ENCODE measurements at regions not wholly inside any gene's neighbourhood (a gene's known extent, or its start where the extent isn't known, plus 50 kb on each side); places are given as distances from the start of the nearest gene placed in this dataset.

GRCh38 chr3:190972840-190973270, 110.4 kb upstream of the GMNC start:
- H3K23ac ChIP-seq (ENCODE audit: low read depth, low read length): no peak overlapping the region
- POLR2A ChIA-PET (ENCODE audit: unreplicated experiment): no interaction called here
- H3K9me1 ChIP-seq (ENCODE audit: insufficient read depth, low read length): no peaks in the 10 kb centered on the region
- H2AK9ac ChIP-seq (replicated peaks; ENCODE audit: low read depth, low read length, poor library complexity): no peak overlapping the region
- CTCF ChIA-PET: no interaction called here
- H2AFZ ChIP-seq (replicated peaks; ENCODE audit: low read length, poor library complexity): no peak overlapping the region
- no peak overlapping the region for H2BK5ac ChIP-seq (ENCODE audit: low read depth, low read length, poor library complexity, severe bottlenecking)
- no CpG with 5 or more reads among the region's 1 CpG for WGBS, 2 experiments (ENCODE audit: extremely low coverage in 2 of 2, insufficient read length in 1 of 2)
- no peak overlapping the region for H4K8ac ChIP-seq (ENCODE audit: low read depth in 2 of 2, low read length in 2 of 2)
- H4K20me1 ChIP-seq (ENCODE audit: insufficient read depth, low read length): no peaks in the 10 kb centered on the region
- H3K79me1 ChIP-seq (ENCODE audit: low read depth in 1 of 2, low read length in 2 of 2): no peaks in the 10 kb centered on the region
- no peak overlapping the region for H3K9ac ChIP-seq (ENCODE audit: low read depth, low read length)
- no peaks in the 10 kb centered on the region for H3K9me3 ChIP-seq (ENCODE audit: control insufficient read depth, insufficient read depth, low read length)
- H3K27ac ChIP-seq (ENCODE audit: insufficient read depth, low read length): no peak overlapping the region
- no TSS peak for BruUV-seq (replicated peaks)
- H3K56ac ChIP-seq (ENCODE audit: extremely low read depth, insufficient read depth, low read length): no peak overlapping the region
- H3K36me3 ChIP-seq (ENCODE audit: control insufficient read depth, insufficient read depth, low read length): no peaks in the 10 kb centered on the region
- H3K14ac ChIP-seq (replicated peaks; ENCODE audit: low read depth, low read length): no peak overlapping the region
- H3K4ac ChIP-seq (ENCODE audit: low read depth, low read length): no peak overlapping the region
- dilution Hi-C loops (cut with HindIII; ENCODE audit: low sequenced_read_pairs, unreplicated experiment) (no loop called here), intact Hi-C loops (cut with micrococcal nuclease) (no loop called here), in situ Hi-C loops (cut with MboI; ENCODE audit: low sequenced_read_pairs) (no loop called here)
- no peak overlapping the region for H3K4me3 ChIP-seq (ENCODE audit: insufficient read depth, low read depth, low read length)
- H2BK20ac ChIP-seq (ENCODE audit: low read depth, low read length): no peak overlapping the region
- no peaks in the 10 kb centered on the region for H3K27me3 ChIP-seq (ENCODE audit: control insufficient read depth, insufficient read depth, low read length)
- H2BK15ac ChIP-seq (ENCODE audit: low read depth, low read length): no peak overlapping the region
- no peak for ATAC-seq (ENCODE audit: low read depth)
- H2BK120ac ChIP-seq (ENCODE audit: low read depth, low read length): no peak overlapping the region
- no peak overlapping the region for H2AK5ac ChIP-seq (ENCODE audit: low read depth, low read length)
- H4K5ac ChIP-seq (ENCODE audit: low read depth, low read length): no peak overlapping the region
- H3K18ac ChIP-seq (ENCODE audit: low read depth, low read length): no peak overlapping the region
- TF ChIP-seq RCOR1 (IDR thresholded peaks at IDR 0.05; ENCODE audit: insufficient replicate concordance, low read length): no peak
- TF ChIP-seq POLR2A (IDR thresholded peaks at IDR 0.05; ENCODE audit: low read depth, low read length): no peak
- no peak for TF ChIP-seq MXI1 (IDR thresholded peaks at IDR 0.05; ENCODE audit: borderline replicate concordance, low read depth, low read length)
- TF ChIP-seq, protein P1, sequence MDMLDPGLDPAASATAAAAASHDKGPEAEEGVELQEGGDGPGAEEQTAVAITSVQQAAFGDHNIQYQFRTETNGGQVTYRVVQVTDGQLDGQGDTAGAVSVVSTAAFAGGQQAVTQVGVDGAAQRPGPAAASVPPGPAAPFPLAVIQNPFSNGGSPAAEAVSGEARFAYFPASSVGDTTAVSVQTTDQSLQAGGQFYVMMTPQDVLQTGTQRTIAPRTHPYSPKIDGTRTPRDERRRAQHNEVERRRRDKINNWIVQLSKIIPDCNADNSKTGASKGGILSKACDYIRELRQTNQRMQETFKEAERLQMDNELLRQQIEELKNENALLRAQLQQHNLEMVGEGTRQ (IDR thresholded peaks at IDR 0.05; ENCODE audit: low read depth, low read length): no peak
- TF ChIP-seq FOS (IDR thresholded peaks at IDR 0.05; ENCODE audit: low read depth, low read length): no peak
- no peak for TF ChIP-seq NFE2L2 (IDR thresholded peaks at IDR 0.05; ENCODE audit: low read depth, low read length)
- TF ChIP-seq ELK1 (IDR thresholded peaks at IDR 0.05; ENCODE audit: borderline replicate concordance, low read depth, low read length): no peak
- no peak for TF ChIP-seq CHD1 (IDR thresholded peaks at IDR 0.05; ENCODE audit: low read depth, low read length)
- no peak for DNase-seq
- H3K4me2 ChIP-seq (ENCODE audit: low read depth, low read length): no peak overlapping the region
- 0 out of 2 replicates have a peak, but pooled peaks cover 1% of the 10 kb centered on the region for H3K4me1 ChIP-seq (ENCODE audit: control insufficient read depth, insufficient read depth, low read length)
- H4K91ac ChIP-seq (ENCODE audit: insufficient read depth, low read depth, low read length): no peak overlapping the region

Measured in IMR-90 (cell line).